NT2/D1 (cell line): ENCODE measurements at regions not wholly inside any gene's neighbourhood (a gene's known extent, or its start where the extent isn't known, plus 50 kb on each side); places are given as distances from the start of the nearest gene placed in this dataset.

Experiments
- SUZ12 ChIP-seq: IDR thresholded peaks from 2 replicates; pipeline ENCODE4 v1.6.1; 2011; ENCODE audit not compliant: insufficient read length, insufficient read depth; ENCODE audit errors: extremely low read depth
- YY1 ChIP-seq: IDR thresholded peaks from 2 replicates; pipeline ENCODE4 v1.6.1; 2011; ENCODE audit not compliant: insufficient read length, insufficient read depth
- ZNF274 ChIP-seq: IDR thresholded peaks from 2 replicates; pipeline ENCODE4 v1.6.1; 2011; ENCODE audit warnings: mild to moderate bottlenecking, low read depth, low read length

GRCh38 chr18:44048846-44049245, 631.8 kb upstream of the SETBP1 start:
- TF ChIP-seq ZNF274 (no peak), YY1 (no peak), SUZ12 (no peak)
